ENCODE measurements at regions not wholly inside any gene's neighbourhood (a gene's known extent, or its start where the extent isn't known, plus 50 kb on each side); places are given as distances from the start of the nearest gene placed in this dataset.

GRCh38 chr7:12456506-12456905, 52.8 kb upstream of the VWDE start:
- no peaks in the 10 kb centered on the region for H3K4me1 ChIP-seq
- no peaks in the 10 kb centered on the region for H3K36me3 ChIP-seq
- H3K4me3 ChIP-seq, result no peak overlapping the region
- H3K9me3 ChIP-seq (replicated peaks), result no peaks in the 10 kb centered on the region
- DNase-seq, result peak in 1 of 2 experiments; percentile 24
- H3K27ac ChIP-seq, result no peak overlapping the region
- H3K27me3 ChIP-seq, result no peaks in the 10 kb centered on the region

GRCh38 chr7:12458520-12459131, 55.0 kb upstream of the VWDE start:
- H3K36me3 ChIP-seq, result no peaks in the 10 kb centered on the region
- no peaks in the 10 kb centered on the region for H3K9me3 ChIP-seq (replicated peaks)
- no peak overlapping the region for H3K27ac ChIP-seq
- no peak overlapping the region for H3K4me3 ChIP-seq
- no peaks in the 10 kb centered on the region for H3K4me1 ChIP-seq
- DNase-seq, result peak; percentile 13 to 68
- no peaks in the 10 kb centered on the region for H3K27me3 ChIP-seq

- no peak overlapping the region for H3K4me3 ChIP-seq
- no peaks in the 10 kb centered on the region for H3K27me3 ChIP-seq
- no peak overlapping the region for H3K27ac ChIP-seq
- H3K9me3 ChIP-seq (replicated peaks), result no peaks in the 10 kb centered on the region; the same call in 1 of the 2 replicates
- no peaks in the 10 kb centered on the region for H3K4me1 ChIP-seq
- no peaks in the 10 kb centered on the region for H3K36me3 ChIP-seq
- DNase-seq, result no peak
Observed at GRCh38 chr7:12467837-12468236, 64.2 kb upstream of the VWDE start.

GRCh38 chr7:12469568-12469967, 65.9 kb upstream of the VWDE start:
- Histone ChIP-seq H3K27ac (no peak overlapping the region), H3K27me3 (no peaks in the 10 kb centered on the region), H3K4me1 (no peaks in the 10 kb centered on the region), H3K36me3 (no peaks in the 10 kb centered on the region), H3K9me3 (replicated peaks) (no peaks in the 10 kb centered on the region; the same call in 1 of the 2 replicates), H3K4me3 (no peak overlapping the region)
- DNase-seq, result no peak

- no peak for DNase-seq
- H3K4me3 ChIP-seq, result no peak overlapping the region
- no peaks in the 10 kb centered on the region for H3K27me3 ChIP-seq
- H3K4me1 ChIP-seq, result peaks cover 6% of the 10 kb centered on the region; the same call in 1 of the 2 replicates
- no peaks in the 10 kb centered on the region; the same call in 1 of the 2 replicates for H3K9me3 ChIP-seq (replicated peaks)
- no peaks in the 10 kb centered on the region for H3K36me3 ChIP-seq
- H3K27ac ChIP-seq, result no peak overlapping the region
Observed at GRCh38 chr7:12470930-12471329, 67.3 kb upstream of the VWDE start.

GRCh38 chr7:12474035-12474434, 70.4 kb upstream of the VWDE start:
- Histone ChIP-seq H3K4me3 (no peak overlapping the region), H3K36me3 (no peaks in the 10 kb centered on the region), H3K27me3 (no peaks in the 10 kb centered on the region), H3K27ac (no peak overlapping the region), H3K9me3 (replicated peaks) (no peaks in the 10 kb centered on the region; the same call in 1 of the 2 replicates), H3K4me1 (peaks cover 6% of the 10 kb centered on the region; the same call in 1 of the 2 replicates)
- DNase-seq, result no peak

- DNase-seq, result peak; percentile 5 to 28
- peaks cover 6% of the 10 kb centered on the region; the same call in 1 of the 2 replicates for H3K4me1 ChIP-seq
- no peak overlapping the region for H3K4me3 ChIP-seq
- H3K9me3 ChIP-seq (replicated peaks), result no peaks in the 10 kb centered on the region
- H3K27me3 ChIP-seq, result no peaks in the 10 kb centered on the region
- no peaks in the 10 kb centered on the region for H3K36me3 ChIP-seq
- no peak overlapping the region for H3K27ac ChIP-seq
Observed at GRCh38 chr7:12475362-12476063, 71.8 kb upstream of the VWDE start.

GRCh38 chr7:12477620-12478019, 74.0 kb upstream of the VWDE start:
- Histone ChIP-seq H3K9me3 (replicated peaks) (no peaks in the 10 kb centered on the region), H3K4me1 (peaks cover 6% of the 10 kb centered on the region; the same call in 1 of the 2 replicates), H3K27ac (no peak overlapping the region), H3K36me3 (no peaks in the 10 kb centered on the region), H3K4me3 (no peak overlapping the region), H3K27me3 (no peaks in the 10 kb centered on the region)
- no peak for DNase-seq

- Histone ChIP-seq H3K27ac (no peak overlapping the region), H3K4me3 (no peak overlapping the region), H3K4me1 (no peaks in the 10 kb centered on the region), H3K36me3 (no peaks in the 10 kb centered on the region), H3K9me3 (replicated peaks) (no peaks in the 10 kb centered on the region), H3K27me3 (0 out of 2 replicates have a peak, but pooled peaks cover 3% of the 10 kb centered on the region)
- no peak for DNase-seq
Observed at GRCh38 chr7:12481722-12482121, 78.1 kb upstream of the VWDE start.

- no peak for DNase-seq
- 0 out of 2 replicates have a peak, but pooled peaks cover 3% of the 10 kb centered on the region for H3K27me3 ChIP-seq
- H3K9me3 ChIP-seq (replicated peaks), result no peaks in the 10 kb centered on the region
- H3K4me3 ChIP-seq, result no peak overlapping the region
- H3K4me1 ChIP-seq, result no peaks in the 10 kb centered on the region
- H3K27ac ChIP-seq, result no peak overlapping the region
- H3K36me3 ChIP-seq, result no peaks in the 10 kb centered on the region
Observed at GRCh38 chr7:12485845-12486244, 82.2 kb upstream of the VWDE start.

- DNase-seq, result no peak
Observed at GRCh38 chr7:12488341-12488740, 82.2 kb upstream of the SCIN start.

GRCh38 chr7:12490107-12490688, 80.3 kb upstream of the SCIN start:
- Histone ChIP-seq H3K4me3 (no peak overlapping the region), H3K36me3 (no peaks in the 10 kb centered on the region), H3K27ac (no peak overlapping the region), H3K27me3 (no peaks in the 10 kb centered on the region; the same call in 1 of the 2 replicates), H3K4me1 (no peaks in the 10 kb centered on the region), H3K9me3 (replicated peaks) (no peaks in the 10 kb centered on the region)
- DNase-seq, result peak in 1 of 2 experiments; percentile 38

More at GRCh38 chr7:12488341-12488740, 82.2 kb upstream of the SCIN start:
- H3K36me3 ChIP-seq, result no peaks in the 10 kb centered on the region
- H3K27ac ChIP-seq, result no peak overlapping the region
- no peaks in the 10 kb centered on the region for H3K4me1 ChIP-seq
- H3K9me3 ChIP-seq (replicated peaks), result no peaks in the 10 kb centered on the region
- H3K4me3 ChIP-seq, result no peak overlapping the region
- 0 out of 2 replicates have a peak, but pooled peaks cover under 1% of the 10 kb centered on the region for H3K27me3 ChIP-seq

GRCh38 chr7:12490940-12491339, 79.6 kb upstream of the SCIN start:
- H3K4me1 ChIP-seq, result no peaks in the 10 kb centered on the region
- DNase-seq, result no peak
- H3K9me3 ChIP-seq (replicated peaks), result no peaks in the 10 kb centered on the region
- no peak overlapping the region for H3K4me3 ChIP-seq
- no peak overlapping the region for H3K27ac ChIP-seq
- no peaks in the 10 kb centered on the region for H3K36me3 ChIP-seq
- no peaks in the 10 kb centered on the region; the same call in 1 of the 2 replicates for H3K27me3 ChIP-seq

- DNase-seq, result no peak
- Histone ChIP-seq H3K4me1 (no peaks in the 10 kb centered on the region), H3K4me3 (no peak overlapping the region), H3K9me3 (replicated peaks) (no peaks in the 10 kb centered on the region), H3K27ac (no peak overlapping the region), H3K27me3 (no peaks in the 10 kb centered on the region; the same call in 1 of the 2 replicates), H3K36me3 (no peaks in the 10 kb centered on the region)
Observed at GRCh38 chr7:12491526-12491925, 79.0 kb upstream of the SCIN start.

- Histone ChIP-seq H3K4me3 (no peak overlapping the region), H3K27ac (no peak overlapping the region), H3K27me3 (no peaks in the 10 kb centered on the region; the same call in 1 of the 2 replicates), H3K4me1 (no peaks in the 10 kb centered on the region), H3K36me3 (no peaks in the 10 kb centered on the region), H3K9me3 (replicated peaks) (no peaks in the 10 kb centered on the region)
- DNase-seq, result peak; percentile 6 to 38
Observed at GRCh38 chr7:12493407-12493806, 77.1 kb upstream of the SCIN start.
